ENCODE measurements at regions not wholly inside any gene's neighbourhood (a gene's known extent, or its start where the extent isn't known, plus 50 kb on each side); places are given as distances from the start of the nearest gene placed in this dataset.
"Not testable (repeated sequence)": the region's sequence is repeated elsewhere in the genome, so short reads cannot be mapped to it uniquely, and the experiment has no call there.

GRCh38 chr20:12942123-12942522 is 66.6 kb upstream of the SPTLC3 start:
- no peaks in the 10 kb centered on the region for H3K36me3 ChIP-seq
- no peaks in the 10 kb centered on the region for H3K9me3 ChIP-seq
- ATAC-seq, result no peak
- no peaks in the 10 kb centered on the region for H3K4me1 ChIP-seq
- H3K4me3 ChIP-seq, result no peak overlapping the region
- TF ChIP-seq CTCF (IDR thresholded peaks at IDR 0.05), result no peak
- DNase-seq, result no peak
- H3K27me3 ChIP-seq, result no peaks in the 10 kb centered on the region
- intact Hi-C loops (cut with DNase I), result no loop called here
- H3K27ac ChIP-seq, result no peak overlapping the region

- Histone ChIP-seq H3K27me3 (no peaks in the 10 kb centered on the region), H3K36me3 (no peaks in the 10 kb centered on the region), H3K9me3 (no peaks in the 10 kb centered on the region), H3K27ac (no peak overlapping the region), H3K4me3 (no peak overlapping the region), H3K4me1 (no peaks in the 10 kb centered on the region)
- no peak for ATAC-seq
- TF ChIP-seq CTCF (IDR thresholded peaks at IDR 0.05), result no peak
- intact Hi-C loops (cut with DNase I), result no loop called here
- no peak for DNase-seq
Observed at GRCh38 chr20:12946789-12947188, 62.0 kb upstream of the SPTLC3 start.

- Histone ChIP-seq H3K27ac (no peak overlapping the region), H3K9me3 (no peaks in the 10 kb centered on the region), H3K4me3 (no peak overlapping the region), H3K27me3 (no peaks in the 10 kb centered on the region), H3K36me3 (no peaks in the 10 kb centered on the region), H3K4me1 (no peaks in the 10 kb centered on the region)
- DNase-seq (no peak), ATAC-seq (no peak)
- intact Hi-C loops (cut with DNase I), result no loop called here
- no peak for TF ChIP-seq CTCF (IDR thresholded peaks at IDR 0.05)
Observed at GRCh38 chr20:12947691-12948090, 61.1 kb upstream of the SPTLC3 start.

GRCh38 chr20:12949429-12949980 is 59.3 kb upstream of the SPTLC3 start:
- Histone ChIP-seq H3K9me3 (no peaks in the 10 kb centered on the region), H3K36me3 (no peaks in the 10 kb centered on the region), H3K27ac (no peak overlapping the region), H3K27me3 (no peaks in the 10 kb centered on the region), H3K4me1 (no peaks in the 10 kb centered on the region), H3K4me3 (no peak overlapping the region)
- intact Hi-C loops (cut with DNase I), result no loop called here
- no peak for DNase-seq
- no peak for TF ChIP-seq CTCF (IDR thresholded peaks at IDR 0.05)
- ATAC-seq, result no peak

- H3K36me3 ChIP-seq; H3K9me3 ChIP-seq; ATAC-seq; DNase-seq; H3K4me3 ChIP-seq; H3K27me3 ChIP-seq; intact Hi-C loops (cut with DNase I); H3K4me1 ChIP-seq; H3K27ac ChIP-seq: not testable (repeated sequence)
Observed at GRCh38 chr20:12954254-12954653, 54.5 kb upstream of the SPTLC3 start.

- no peak for TF ChIP-seq CTCF (IDR thresholded peaks at IDR 0.05)
- Histone ChIP-seq H3K4me3 (no peak overlapping the region), H3K27me3 (no peaks in the 10 kb centered on the region), H3K27ac (no peak overlapping the region), H3K4me1 (no peaks in the 10 kb centered on the region), H3K36me3 (no peaks in the 10 kb centered on the region), H3K9me3 (no peaks in the 10 kb centered on the region)
- ATAC-seq (no peak), DNase-seq (no peak)
- intact Hi-C loops (cut with DNase I), result no loop called here
Observed at GRCh38 chr20:12955611-12956010, 53.2 kb upstream of the SPTLC3 start.

Measured in left lung (tissue), 4 donors.